ENCODE measurements at regions not wholly inside any gene's neighbourhood (a gene's known extent, or its start where the extent isn't known, plus 50 kb on each side); places are given as distances from the start of the nearest gene placed in this dataset.

DNA sequence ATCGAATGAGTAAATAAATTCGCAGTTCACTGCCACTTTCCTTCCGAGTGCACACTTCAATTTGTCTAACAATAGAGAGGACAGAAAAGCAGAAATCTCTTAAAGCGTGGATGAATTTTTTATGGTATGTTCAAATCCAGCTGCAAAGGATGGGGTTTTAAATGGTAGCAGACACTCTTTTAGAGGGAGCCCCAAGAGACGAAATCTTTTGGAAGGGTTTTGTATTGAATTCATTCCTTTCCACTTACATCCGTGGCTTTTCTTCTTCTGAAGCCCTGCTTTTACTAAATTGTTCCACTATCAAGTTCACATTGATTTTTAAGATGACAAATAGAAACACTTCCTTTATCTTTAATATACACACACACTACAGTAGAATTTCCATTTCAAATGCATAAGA, 680.7 kb downstream of the NR4A2 start:
- WGBS (ENCODE audit: low lambda C conversion rate): 3% methylated on average over 6 of the region's 6 CpGs

GRCh38 chr2:155645791-155646190, 686.7 kb downstream of the NR4A2 start:
- H3K9me3 ChIP-seq: no peaks in the 10 kb centered on the region
- H3K9ac ChIP-seq: no peak overlapping the region
- no peaks in the 10 kb centered on the region for H3K36me3 ChIP-seq (replicated peaks in 1 of 2; ENCODE audit: control insufficient read depth in 1 of 2, insufficient read depth in 2 of 2, low read length in 1 of 2)
- POLR2A ChIA-PET: no interaction called here
- no peaks in the 10 kb centered on the region for H3K4me1 ChIP-seq (ENCODE audit: control insufficient read depth in 1 of 2, insufficient read depth in 2 of 2, low read depth in 1 of 2, low read length in 1 of 2)
- H3K27ac ChIP-seq (ENCODE audit: low read depth in 2 of 2, low read length in 1 of 2): no peak overlapping the region
- no peak overlapping the region for H3K4me3 ChIP-seq (ENCODE audit: low read depth in 2 of 2, low read length in 1 of 2)
- no peak overlapping the region for H2AFZ ChIP-seq (ENCODE audit: low read depth)
- CTCF ChIA-PET: no interaction called here
- H3K9me2 ChIP-seq: no peaks in the 10 kb centered on the region
- no peaks in the 10 kb centered on the region for H3K27me3 ChIP-seq (ENCODE audit: insufficient read depth)
- H3F3A ChIP-seq (replicated peaks; ENCODE audit: insufficient read depth): no peaks in the 10 kb centered on the region
- no peaks in the 10 kb centered on the region for H4K20me1 ChIP-seq (ENCODE audit: insufficient read depth)
- DNase-seq: no peak
- H3K79me2 ChIP-seq (ENCODE audit: insufficient read depth): no peaks in the 10 kb centered on the region
- H3K4me2 ChIP-seq: no peak overlapping the region
- TF ChIP-seq, protein P1, sequence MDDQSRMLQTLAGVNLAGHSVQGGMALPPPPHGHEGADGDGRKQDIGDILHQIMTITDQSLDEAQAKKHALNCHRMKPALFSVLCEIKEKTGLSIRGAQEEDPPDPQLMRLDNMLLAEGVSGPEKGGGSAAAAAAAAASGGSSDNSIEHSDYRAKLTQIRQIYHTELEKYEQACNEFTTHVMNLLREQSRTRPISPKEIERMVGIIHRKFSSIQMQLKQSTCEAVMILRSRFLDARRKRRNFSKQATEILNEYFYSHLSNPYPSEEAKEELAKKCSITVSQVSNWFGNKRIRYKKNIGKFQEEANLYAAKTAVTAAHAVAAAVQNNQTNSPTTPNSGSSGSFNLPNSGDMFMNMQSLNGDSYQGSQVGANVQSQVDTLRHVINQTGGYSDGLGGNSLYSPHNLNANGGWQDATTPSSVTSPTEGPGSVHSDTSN (IDR thresholded peaks at IDR 0.05): no peak
- TF ChIP-seq, protein P2, sequence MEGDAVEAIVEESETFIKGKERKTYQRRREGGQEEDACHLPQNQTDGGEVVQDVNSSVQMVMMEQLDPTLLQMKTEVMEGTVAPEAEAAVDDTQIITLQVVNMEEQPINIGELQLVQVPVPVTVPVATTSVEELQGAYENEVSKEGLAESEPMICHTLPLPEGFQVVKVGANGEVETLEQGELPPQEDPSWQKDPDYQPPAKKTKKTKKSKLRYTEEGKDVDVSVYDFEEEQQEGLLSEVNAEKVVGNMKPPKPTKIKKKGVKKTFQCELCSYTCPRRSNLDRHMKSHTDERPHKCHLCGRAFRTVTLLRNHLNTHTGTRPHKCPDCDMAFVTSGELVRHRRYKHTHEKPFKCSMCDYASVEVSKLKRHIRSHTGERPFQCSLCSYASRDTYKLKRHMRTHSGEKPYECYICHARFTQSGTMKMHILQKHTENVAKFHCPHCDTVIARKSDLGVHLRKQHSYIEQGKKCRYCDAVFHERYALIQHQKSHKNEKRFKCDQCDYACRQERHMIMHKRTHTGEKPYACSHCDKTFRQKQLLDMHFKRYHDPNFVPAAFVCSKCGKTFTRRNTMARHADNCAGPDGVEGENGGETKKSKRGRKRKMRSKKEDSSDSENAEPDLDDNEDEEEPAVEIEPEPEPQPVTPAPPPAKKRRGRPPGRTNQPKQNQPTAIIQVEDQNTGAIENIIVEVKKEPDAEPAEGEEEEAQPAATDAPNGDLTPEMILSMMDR (IDR thresholded peaks at IDR 0.05): no peak
- TF ChIP-seq USF1 (IDR thresholded peaks at IDR 0.05; ENCODE audit: borderline replicate concordance, low read depth) (no peak), ELF1 (IDR thresholded peaks at IDR 0.05) (no peak), FOSL2 (IDR thresholded peaks at IDR 0.05; ENCODE audit: borderline replicate concordance, low read depth) (no peak), FOXJ3 (CRISPR knock-in tag; IDR thresholded peaks at IDR 0.05) (no peak), EP300 (IDR thresholded peaks at IDR 0.05; ENCODE audit: borderline replicate concordance in 1 of 2, low read depth in 1 of 2, low read length in 1 of 2) (no peak), FOXM1 (IDR thresholded peaks at IDR 0.05; ENCODE audit: low read depth) (no peak), NFIC (IDR thresholded peaks at IDR 0.05; ENCODE audit: borderline replicate concordance) (no peak)

More for the DNA sequence above, 680.7 kb downstream of the NR4A2 start:
- Histone ChIP-seq H3K36me3 (replicated peaks in 1 of 2; ENCODE audit: control insufficient read depth in 1 of 2, insufficient read depth in 2 of 2, low read length in 1 of 2) (no peaks in the 10 kb centered on the region), H3K9me2 (no peaks in the 10 kb centered on the region), H3K4me3 (ENCODE audit: low read depth in 2 of 2, low read length in 1 of 2) (no peak overlapping the region), H3K9me3 (no peaks in the 10 kb centered on the region), H3K27me3 (ENCODE audit: insufficient read depth) (no peaks in the 10 kb centered on the region), H3F3A (replicated peaks; ENCODE audit: insufficient read depth) (no peaks in the 10 kb centered on the region), H3K79me2 (ENCODE audit: insufficient read depth) (no peaks in the 10 kb centered on the region), H3K9ac (no peak overlapping the region), H2AFZ (ENCODE audit: low read depth) (no peak overlapping the region), H3K4me1 (ENCODE audit: control insufficient read depth in 1 of 2, insufficient read depth in 2 of 2, low read depth in 1 of 2, low read length in 1 of 2) (no peaks in the 10 kb centered on the region), H4K20me1 (ENCODE audit: insufficient read depth) (no peaks in the 10 kb centered on the region), H3K4me2 (no peak overlapping the region), H3K27ac (ENCODE audit: low read depth in 2 of 2, low read length in 1 of 2) (no peak overlapping the region)
- TF ChIP-seq FOXM1 (IDR thresholded peaks at IDR 0.05; ENCODE audit: low read depth): no peak
- no peak for TF ChIP-seq GABPA (IDR thresholded peaks at IDR 0.05; ENCODE audit: low read depth)
- TF ChIP-seq, protein P3, sequence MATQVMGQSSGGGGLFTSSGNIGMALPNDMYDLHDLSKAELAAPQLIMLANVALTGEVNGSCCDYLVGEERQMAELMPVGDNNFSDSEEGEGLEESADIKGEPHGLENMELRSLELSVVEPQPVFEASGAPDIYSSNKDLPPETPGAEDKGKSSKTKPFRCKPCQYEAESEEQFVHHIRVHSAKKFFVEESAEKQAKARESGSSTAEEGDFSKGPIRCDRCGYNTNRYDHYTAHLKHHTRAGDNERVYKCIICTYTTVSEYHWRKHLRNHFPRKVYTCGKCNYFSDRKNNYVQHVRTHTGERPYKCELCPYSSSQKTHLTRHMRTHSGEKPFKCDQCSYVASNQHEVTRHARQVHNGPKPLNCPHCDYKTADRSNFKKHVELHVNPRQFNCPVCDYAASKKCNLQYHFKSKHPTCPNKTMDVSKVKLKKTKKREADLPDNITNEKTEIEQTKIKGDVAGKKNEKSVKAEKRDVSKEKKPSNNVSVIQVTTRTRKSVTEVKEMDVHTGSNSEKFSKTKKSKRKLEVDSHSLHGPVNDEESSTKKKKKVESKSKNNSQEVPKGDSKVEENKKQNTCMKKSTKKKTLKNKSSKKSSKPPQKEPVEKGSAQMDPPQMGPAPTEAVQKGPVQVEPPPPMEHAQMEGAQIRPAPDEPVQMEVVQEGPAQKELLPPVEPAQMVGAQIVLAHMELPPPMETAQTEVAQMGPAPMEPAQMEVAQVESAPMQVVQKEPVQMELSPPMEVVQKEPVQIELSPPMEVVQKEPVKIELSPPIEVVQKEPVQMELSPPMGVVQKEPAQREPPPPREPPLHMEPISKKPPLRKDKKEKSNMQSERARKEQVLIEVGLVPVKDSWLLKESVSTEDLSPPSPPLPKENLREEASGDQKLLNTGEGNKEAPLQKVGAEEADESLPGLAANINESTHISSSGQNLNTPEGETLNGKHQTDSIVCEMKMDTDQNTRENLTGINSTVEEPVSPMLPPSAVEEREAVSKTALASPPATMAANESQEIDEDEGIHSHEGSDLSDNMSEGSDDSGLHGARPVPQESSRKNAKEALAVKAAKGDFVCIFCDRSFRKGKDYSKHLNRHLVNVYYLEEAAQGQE (IDR thresholded peaks at IDR 0.05; ENCODE audit: low read depth, low read length): no peak
- no peak for TF ChIP-seq YY1 (IDR thresholded peaks at IDR 0.05; ENCODE audit: low read depth)
- no peak for TF ChIP-seq EZH2phosphoT487 (IDR thresholded peaks at IDR 0.05; ENCODE audit: borderline replicate concordance, low read depth)
- ChIA-PET POLR2A (no interaction called here), CTCF (no interaction called here)
- DNase-seq: no peak
